RPMI7951 (cell line): ENCODE measurements at regions not wholly inside any gene's neighbourhood (a gene's known extent, or its start where the extent isn't known, plus 50 kb on each side); places are given as distances from the start of the nearest gene placed in this dataset.

Experiments
- DNase-seq: peaks from one replicate; pipeline ENCODE4 v3.0.0-alpha.2; 2012; ENCODE audit warnings: low read depth

DNA sequence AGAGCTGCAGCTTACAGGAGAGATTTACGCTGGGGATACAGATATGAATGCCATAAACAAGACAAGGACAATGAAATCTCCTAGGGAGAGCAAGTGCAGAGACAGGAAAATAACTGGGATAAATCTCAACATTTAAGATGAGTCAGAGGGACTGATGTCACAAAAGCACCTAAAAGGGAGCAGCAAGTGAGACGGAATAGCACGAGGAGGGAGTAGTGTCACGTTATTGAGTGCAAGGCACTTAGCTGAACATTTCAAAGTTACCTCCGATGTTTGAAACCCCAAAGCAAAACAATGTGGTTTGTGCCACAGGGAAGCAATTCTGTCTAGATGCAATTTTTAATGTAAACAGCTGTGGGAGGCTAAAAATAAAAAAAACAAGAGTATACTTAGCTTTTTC is 1131.7 kb upstream of the EYS start:
- no peak for DNase-seq

DNA sequence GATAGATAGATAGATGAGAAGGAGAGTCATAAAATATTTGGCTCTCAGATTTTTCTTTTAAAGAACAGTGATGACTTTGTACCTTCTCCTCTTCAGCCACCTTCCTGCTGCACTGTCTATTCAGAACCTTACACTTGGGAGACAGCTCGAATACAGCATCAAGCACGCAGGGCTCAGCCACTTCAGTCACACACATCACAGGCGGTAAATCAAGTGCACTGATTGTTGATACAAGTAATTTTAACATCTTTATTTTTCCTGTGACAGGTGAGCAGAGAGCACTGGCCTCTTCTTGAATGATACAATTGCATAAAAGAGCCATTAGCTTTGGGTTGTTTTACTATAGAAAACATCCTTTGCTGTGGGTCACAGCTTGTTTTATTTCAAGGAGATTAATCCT is 1118.5 kb upstream of the EYS start:
- no peak for DNase-seq

DNA sequence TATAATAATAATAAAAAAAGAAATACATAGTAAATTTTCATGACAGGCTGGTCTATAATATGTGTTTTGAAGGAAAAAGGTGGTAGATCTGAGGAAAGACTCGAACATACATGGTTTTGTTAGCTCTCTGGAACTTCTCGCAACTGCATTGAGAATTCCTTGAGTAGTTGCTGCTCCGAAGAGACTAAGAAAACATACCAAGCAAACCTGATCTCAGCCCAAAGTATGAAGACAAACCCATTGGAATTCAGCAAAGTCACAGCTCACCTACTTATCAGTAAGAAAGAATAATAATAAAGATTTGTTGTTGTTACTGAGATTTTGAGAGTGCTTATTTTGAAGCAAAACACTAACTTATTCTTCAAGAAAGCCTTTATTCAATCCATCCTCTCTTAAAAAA is 1107.1 kb upstream of the EYS start:
- DNase-seq: no peak

DNA sequence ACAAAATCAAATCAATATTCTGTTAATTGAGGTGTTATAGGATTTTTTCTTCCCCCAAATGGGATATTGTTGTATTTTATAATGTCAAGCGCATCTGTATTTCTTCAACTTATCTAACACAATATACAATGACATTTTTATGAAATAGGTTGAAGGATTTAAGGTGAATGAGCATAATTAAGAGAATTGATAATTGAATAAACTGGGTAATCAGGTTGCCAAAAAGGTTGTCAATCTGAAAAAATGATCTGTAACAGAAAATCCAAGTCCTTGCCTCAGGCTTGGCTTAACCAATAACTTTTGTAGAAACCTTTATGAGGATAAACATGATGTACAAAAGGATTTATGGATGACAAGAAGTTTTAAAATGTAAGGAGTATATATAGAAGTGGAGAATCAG is 1101.7 kb upstream of the EYS start:
- DNase-seq: no peak

DNA sequence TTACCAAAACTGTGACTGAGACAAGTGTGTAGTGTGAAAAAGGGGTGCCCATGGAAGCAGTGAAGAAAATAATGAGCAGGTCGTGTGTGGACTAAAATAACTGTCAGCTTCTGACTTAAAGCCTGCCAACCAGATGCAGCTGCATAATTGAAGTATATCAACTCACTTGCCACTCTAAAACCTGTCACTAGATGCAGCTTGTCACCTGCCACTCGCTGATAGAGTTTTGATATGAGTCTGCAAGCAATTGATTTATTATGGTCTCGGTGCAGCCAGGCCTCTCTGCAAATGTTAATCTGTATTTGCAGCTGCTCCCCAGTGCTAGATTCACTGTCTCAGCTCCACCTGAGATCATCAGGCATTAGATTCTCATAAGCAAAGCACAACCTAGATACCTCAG is 1090.0 kb upstream of the EYS start:
- no peak for DNase-seq

DNA sequence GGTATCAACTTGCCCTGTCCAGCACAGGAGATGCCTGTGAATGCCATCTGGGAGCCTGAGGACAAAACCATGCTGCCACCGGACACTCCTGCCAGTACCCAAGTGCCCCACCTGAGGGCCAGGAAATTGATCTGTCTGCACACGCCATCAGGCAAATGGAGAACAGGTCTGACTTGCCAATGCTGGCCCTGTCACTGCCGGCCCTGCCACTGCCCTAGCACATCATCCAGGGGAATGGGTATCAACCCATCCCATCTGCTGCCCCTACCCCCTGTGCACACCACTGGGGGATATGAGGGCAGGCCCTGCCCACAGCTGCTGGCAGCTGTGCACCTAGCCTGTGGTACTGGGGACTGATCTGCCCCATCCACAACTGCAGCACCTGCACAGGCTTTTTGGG is 1081.6 kb upstream of the EYS start:
- no peak for DNase-seq

DNA sequence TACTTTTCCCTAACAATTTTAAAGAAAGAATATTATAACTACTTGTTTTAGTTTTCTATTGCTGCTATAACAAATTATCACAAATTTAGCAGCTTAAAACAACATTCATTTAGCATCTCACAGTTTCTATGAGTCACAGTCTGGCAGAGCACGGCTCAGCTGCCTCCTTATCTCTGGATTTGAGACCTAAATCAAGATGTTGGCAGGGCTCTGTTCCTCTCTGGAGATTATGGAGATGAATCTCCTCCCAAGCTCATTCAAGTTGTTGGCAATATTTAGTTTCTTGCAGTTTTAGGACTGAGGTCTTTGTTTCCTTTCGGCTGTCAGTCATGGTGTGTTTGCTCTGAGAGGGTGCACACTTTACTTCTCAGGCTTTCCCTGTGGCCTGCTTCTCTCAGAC is 1065.8 kb upstream of the EYS start:
- no peak for DNase-seq

DNA sequence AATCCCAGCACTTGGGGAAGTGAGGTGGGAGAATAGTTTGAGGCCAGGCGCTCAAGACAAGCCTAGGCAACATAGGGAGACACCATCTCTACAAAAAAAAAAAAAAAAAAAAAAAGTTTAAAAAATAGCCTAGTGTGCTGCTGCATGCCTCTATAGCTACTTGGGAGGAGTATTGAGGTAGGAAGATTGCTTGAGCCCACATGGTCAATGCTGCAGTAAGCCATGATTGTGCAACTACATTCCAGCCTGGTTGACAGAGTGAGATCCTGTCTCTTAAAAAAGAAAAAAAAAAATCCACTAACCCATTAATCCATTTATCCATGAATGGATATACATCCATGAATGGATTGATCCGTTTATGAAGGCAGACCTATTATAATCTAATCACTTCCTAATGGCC is 1064.6 kb upstream of the EYS start:
- no peak for DNase-seq

DNA sequence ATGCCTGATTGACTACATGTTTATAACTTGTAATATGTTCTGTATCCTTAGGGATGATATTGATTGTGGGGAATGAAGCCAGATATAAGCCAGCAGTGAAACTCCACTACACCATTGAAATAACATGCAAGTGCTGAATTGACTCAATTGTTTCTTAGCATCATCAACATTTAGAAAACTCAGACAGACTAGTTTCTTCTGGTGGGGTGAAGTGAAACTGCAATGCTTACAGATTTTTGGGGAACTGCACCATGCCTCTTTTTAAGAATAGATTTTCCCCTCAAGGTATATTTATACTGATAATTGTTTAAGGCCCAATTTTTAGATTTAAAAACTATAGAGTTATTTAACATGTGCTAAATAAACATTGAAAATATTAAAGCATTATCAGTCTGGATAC is 1044.6 kb upstream of the EYS start:
- DNase-seq: no peak

DNA sequence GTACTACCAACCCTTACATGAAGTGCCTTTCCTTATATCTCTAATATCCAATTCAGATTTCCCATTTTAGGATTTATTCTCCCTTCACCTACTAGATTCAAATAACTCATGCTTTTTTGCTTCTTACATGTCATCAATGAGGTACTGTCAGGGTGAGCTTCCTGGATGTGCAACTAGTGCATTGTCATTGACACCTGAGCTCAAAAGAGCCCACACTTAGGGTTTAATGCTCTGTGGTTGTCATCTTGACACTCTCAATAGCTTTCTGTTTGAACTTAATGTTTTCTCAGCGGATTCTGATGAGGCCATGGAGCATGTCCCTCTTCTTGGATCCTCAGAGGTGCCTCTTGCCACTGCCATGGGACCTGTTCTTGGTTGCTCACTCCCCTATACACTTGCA is 1033.3 kb upstream of the EYS start:
- DNase-seq: no peak

DNA sequence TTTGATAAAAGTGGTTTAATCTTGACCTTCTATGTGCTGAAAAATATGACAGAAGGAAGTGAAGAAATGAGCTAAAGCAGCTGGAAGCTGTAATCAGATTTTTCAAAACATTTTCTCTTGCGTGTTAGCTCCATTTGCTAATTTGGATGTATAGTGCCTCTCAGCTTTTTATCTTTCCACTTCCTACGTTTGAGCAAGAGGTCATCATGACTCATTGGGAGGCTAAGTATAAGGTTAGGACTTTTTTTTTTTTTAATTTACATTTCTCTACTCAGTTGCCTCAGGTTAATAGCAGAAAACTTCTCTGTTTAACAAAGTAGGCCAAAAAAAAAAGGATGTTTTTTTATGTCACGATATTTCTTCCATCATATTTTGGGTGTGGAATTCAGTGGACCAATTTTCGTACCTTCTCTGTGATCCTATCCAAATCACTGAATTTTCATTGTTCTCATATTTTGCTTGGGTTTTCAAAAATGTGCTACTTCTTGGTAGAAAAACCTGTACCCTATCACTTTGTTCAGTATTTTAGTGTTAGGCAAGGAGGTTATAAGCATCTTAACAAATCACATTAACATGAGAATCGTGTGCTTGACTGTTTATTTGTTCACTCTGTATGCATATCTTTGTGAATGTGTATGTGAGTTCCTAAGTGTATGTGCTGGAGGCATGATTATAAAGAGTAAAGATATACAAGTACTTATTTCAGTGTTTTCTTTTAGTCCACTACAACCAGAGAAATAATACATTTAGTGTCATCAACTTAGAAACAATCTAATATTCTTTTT is 1028.3 kb upstream of the EYS start:
- peak; percentile 26 for DNase-seq

DNA sequence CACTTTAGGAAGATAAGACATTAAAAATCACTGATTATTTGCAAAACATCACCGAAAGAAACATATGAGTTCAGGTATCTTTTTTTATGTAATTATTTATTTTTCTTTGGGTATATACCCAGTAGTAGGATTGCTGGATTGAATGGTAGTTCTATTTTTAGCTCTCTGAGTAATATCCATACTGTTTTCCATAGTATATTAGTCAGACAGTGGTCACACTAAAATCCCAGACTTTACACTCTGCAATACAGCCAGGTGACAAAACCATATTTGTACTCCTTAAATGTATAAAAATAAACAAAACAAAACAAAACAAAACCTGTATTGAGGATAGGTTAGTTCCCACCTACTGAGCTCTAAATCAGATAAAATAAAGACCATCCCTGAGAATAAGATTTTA is 1024.3 kb upstream of the EYS start:
- no peak for DNase-seq

DNA sequence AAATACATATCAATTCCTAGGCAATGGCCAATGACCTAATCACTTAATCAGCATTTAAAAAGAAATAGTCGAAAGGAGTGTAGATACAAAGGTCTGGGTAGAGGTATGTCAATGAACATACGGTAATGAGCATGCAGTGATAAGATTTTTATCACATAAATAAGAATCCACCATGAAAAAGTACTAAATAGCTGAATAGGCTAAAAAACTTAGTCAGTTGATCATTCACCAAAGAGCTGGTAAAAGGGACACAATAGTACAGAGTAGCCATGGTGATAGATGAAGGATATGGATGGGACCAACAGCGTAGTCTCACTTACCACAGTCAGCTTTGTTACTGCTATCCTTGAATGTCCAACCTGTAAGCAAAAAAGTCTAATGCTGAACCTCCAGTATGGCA is 1018.6 kb upstream of the EYS start:
- no peak for DNase-seq

DNA sequence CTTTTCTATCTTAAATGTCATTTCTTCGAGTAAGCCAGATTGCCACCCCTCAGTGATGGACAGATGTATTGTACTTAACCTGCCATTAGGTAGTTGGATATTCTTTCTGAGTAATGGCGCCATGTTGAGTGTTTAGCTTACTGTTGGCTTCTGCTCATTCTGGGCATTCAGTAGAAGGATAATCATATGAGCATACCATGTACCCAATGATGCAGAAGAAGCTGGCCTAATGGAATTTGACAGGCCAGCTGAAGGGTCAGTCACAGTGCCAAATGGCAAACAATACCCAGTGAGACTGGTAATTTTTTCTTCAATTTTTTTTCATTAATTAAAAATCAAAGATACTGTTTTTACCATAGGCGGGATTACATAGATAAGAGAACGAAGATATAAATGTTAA is 1010.8 kb upstream of the EYS start:
- DNase-seq: no peak

DNA sequence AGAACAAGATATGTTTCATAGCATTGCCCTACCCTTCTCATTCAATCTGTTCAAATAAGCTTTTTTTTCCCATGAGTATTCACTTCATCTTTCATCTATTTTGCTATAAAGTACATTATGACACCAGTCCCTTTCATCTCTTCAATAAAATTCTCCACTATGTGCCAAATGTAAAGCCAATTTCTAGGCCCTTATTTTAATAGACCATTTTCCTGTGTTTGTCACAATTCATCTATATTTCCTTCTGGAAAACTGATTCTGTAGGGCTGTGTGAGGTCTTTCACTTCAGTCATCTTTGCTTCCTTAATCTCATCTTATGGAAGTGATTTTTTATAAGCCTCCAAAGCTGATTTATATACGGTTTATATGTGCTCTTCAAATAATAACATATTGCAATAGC is 992.4 kb upstream of the EYS start:
- no peak for DNase-seq

DNA sequence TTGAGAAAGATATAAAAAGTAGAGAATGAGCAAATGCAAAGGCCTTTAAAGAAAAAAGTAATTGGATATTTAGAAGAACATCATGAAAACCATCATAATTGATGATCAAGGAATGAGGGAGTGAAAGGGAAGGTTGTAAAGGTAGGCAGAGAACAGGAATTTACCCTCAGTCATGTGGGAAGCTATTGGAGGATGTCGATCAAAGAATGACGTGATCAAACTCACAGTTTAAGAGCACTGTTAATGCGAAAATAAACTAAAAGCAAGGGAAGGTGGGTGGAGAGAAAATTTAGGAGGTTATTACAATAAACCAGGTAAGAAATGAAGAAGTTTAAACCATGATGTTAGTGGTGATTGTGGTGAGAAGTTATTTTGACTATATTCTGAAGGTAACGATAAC is 982.6 kb upstream of the EYS start:
- DNase-seq: no peak

DNA sequence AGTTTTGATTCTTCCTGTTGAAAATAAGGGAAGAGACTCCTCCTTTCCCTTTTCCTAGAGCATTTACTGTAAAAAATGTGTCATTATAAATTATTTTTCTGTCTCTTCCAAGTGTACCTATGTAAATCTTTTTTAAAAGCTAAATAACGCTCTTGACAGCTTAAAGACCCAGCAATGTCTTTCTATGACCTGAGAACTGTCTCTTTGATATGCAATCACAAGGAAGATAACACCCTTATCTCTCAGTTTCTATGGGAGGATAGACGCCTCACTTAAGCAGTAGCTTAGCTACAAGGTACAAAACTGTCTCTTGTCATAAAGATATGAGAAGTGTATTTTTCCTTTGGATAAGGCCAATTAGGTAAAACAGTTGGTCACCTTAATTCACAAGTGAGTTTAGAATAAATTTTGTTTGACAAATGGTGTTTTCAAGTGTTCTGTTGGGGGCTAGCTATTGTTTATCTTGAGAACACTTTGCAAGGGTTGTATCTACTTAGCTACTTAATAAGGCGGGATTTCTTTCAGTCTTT is 980.6 kb upstream of the EYS start:
- no peak for DNase-seq

DNA sequence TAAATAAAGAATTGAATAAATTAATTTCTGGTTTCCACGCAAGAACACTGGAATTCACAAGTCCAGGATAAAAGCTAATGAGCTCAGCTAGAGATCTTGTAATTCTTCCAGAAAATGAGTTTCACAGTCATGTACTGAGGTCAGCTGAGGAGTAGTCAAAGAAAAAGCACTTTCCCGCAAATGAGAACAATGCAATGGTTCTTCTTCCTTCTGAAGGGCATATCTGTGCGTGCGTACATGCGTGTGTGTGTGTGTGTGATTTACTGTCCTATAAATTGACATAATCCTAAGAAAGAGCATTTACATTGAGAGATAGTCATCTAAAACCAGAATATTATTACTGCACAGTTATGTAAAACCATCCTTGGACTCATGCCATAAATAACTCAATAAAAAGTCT is 968.9 kb upstream of the EYS start:
- peak; percentile 29 for DNase-seq

DNA sequence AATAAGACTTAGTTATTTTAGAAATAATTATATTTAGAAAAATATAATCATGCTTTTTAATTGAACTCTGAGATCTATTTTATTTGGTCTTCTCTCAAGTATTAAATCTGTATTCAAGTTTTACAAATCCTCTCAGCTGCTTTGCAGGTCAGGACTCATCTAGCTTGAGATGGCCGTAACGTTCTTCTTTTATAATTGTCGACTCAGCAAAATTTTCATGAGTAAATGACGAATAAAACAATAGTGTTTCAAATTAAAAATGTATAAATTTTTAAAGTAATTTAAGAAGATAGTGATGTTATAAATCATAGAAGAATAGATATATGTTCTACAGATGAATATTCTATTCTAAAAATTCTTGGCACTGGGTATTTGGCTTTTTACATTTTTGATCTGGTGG is 957.1 kb upstream of the EYS start:
- no peak for DNase-seq

DNA sequence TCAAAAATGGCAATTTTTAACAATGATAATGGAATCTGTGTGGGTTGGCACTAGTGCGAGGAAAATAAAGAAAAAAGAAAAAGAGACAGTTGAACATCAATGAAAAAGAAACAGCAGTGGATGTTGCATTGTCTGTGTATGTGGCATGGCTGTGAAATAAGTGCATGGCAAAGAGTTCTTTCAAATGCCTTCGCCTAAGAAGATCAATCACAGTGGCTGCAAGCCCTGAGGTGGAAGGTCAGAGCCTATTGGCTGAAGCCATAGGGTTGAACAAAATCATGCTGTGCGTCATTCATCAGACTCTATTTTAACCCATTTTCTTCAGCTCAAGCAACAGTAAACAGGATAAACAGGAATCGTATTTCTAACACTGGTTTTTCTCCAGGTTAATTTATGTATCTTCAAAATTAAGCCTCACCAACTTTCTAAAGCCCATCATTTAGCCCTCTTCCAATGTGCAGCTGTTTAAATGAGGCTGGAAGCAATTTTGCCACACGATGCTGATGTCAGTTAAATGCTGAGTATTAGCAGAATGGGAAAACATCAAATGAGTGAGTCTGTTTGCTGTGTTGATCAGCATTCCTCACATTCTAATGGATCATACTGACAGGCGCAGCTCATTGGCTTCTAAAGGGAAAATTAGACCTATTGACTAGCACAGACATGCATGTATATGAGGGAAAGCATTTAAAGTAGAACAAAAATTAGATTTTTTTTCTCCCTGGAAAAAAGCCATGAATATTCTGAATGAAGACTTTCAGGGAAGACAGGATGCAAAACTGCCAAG is 955.9 kb upstream of the EYS start:
- DNase-seq: no peak

DNA sequence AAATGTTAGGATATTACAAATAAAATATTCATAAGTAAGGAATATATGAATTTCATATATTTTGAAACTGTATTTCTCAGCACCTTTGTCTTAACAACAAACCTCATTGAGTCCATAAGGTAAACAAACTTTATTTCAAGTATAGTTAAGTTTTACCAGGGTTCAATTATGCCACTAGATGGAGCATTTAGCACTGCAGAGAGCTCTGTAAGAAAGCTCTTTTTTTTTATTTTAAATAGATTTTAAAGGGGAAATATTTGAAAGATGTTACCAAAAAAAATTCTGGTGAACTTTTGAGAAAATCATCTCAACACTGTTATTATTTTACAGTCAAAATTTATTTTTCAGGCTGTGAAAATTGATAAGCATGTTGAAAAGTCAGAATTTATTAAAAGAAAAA is 955.2 kb upstream of the EYS start:
- peak; percentile 2 for DNase-seq

DNA sequence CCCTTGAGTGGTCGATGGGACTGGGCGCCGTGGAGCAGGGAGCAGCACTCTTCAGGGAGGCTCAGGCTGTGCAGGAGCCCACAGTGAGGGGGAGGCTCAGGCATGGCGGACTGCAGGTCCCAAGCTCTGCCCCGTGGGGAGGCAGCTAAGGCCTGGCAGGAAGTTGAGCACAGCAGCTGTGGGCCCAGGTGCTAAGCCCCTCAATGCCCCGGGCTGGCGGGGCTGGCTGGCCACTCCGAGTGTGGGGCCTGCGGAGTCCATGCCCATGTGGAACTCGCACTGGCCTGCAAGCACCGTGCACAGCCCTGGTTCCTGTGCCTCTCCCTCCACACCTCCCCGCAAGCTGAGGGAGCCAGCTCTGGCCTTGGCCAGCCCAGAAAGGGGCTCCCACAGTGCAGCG is 948.4 kb upstream of the EYS start:
- no peak for DNase-seq

DNA sequence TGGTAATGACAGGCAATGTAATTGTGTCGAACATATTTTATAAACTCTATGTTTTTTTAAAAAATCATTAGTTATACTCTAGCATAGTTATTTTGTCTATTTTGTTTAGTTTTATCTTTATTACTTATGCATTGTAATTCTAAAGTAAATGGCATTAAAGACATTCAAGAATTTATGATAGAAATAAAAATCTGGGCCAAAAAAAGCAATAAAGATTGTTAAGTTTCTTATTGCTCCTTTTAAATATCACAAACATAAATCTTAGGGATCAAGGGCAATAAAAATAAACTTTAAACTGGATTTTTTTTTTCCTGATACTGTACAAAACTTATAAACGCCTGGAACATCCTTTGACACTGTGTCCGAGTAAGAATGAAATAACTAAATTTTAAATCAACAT is 931.5 kb upstream of the EYS start:
- DNase-seq: no peak
